OCI-LY3 (cell line): ENCODE measurements at regions not wholly inside any gene's neighbourhood (a gene's known extent, or its start where the extent isn't known, plus 50 kb on each side); places are given as distances from the start of the nearest gene placed in this dataset.
"Not testable (repeated sequence)": the region's sequence is repeated elsewhere in the genome, so short reads cannot be mapped to it uniquely, and the experiment has no call there.

ENCODE experiments used
- CTCF ChIP-seq: fragments of 200-600, 300-600 bp; sonication (generic); IDR thresholded peaks from 2 replicates; pipeline ENCODE4 v1.5.1; 2014; ENCODE audit warnings: antibody characterized with exemption, low read length, low read depth
- EZH2phosphoT487 ChIP-seq: fragments of 200-600 bp; shearing (Covaris generic); IDR thresholded peaks from 2 replicates; pipeline ENCODE4 v1.6.1; 2018; ENCODE audit warnings: antibody characterized with exemption, mixed run types, low read depth

DNA sequence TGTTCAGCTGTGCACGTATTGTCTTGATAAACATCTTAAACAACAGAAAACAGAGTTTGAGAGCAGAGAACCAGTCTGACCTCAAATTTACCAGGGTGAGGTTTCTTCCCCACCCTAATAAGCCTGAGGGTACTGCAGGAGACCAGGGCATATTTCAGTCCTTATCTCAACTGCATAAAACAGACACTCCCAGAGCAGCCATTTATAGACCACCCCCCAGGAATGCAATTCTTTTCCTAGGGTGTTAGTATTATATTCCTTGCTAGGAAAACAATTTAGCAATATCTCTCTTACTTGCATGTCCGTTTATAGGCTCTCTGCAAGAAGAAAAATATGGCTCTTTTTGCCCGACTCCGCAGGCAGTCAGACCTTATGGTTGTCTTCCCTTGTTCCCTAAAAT, 747.2 kb downstream of the TTLL7 start:
- not testable (repeated sequence) for TF ChIP-seq CTCF, EZH2phosphoT487
